ENCODE measurements at regions not wholly inside any gene's neighbourhood (a gene's known extent, or its start where the extent isn't known, plus 50 kb on each side); places are given as distances from the start of the nearest gene placed in this dataset.

DNA sequence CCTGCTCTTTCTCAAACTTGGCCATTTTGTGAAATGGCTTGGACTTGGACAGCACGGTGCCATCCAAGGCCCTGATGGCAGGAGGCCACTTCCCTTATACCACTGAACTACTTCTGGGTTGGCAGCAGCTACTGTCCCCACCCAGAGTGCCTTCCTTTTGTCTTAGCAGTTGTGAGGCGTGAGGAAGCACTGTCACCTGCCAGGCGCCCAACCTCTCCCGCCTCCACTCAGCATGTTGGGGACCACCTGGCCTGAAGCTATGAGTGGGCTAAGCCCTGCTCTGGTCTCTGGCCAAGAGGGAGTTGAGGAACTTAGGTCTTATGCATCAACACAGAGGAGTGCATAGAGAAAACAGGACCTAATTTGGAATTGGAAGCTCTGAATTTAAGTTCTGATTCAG, 276.0 kb downstream of the ENC1 start:
- TF ChIP-seq YY1 (IDR thresholded peaks at IDR 0.05; ENCODE audit: extremely low read depth, insufficient replicate concordance, low read depth, low read length) (no peak), SIN3A (IDR thresholded peaks at IDR 0.05; ENCODE audit: low read depth) (no peak), POLR2A (IDR thresholded peaks at IDR 0.05; ENCODE audit: borderline replicate concordance, extremely low read depth, insufficient read depth, insufficient read length) (no peak), CTCF (IDR thresholded peaks at IDR 0.05 in 2 of 3, conservative IDR thresholded peaks at IDR 0.05 in 1 of 3; ENCODE audit: borderline replicate concordance in 1 of 3, insufficient read depth in 1 of 3, low read depth in 2 of 3, low read length in 2 of 3) (no peak)
- TF ChIP-seq, protein P1, sequence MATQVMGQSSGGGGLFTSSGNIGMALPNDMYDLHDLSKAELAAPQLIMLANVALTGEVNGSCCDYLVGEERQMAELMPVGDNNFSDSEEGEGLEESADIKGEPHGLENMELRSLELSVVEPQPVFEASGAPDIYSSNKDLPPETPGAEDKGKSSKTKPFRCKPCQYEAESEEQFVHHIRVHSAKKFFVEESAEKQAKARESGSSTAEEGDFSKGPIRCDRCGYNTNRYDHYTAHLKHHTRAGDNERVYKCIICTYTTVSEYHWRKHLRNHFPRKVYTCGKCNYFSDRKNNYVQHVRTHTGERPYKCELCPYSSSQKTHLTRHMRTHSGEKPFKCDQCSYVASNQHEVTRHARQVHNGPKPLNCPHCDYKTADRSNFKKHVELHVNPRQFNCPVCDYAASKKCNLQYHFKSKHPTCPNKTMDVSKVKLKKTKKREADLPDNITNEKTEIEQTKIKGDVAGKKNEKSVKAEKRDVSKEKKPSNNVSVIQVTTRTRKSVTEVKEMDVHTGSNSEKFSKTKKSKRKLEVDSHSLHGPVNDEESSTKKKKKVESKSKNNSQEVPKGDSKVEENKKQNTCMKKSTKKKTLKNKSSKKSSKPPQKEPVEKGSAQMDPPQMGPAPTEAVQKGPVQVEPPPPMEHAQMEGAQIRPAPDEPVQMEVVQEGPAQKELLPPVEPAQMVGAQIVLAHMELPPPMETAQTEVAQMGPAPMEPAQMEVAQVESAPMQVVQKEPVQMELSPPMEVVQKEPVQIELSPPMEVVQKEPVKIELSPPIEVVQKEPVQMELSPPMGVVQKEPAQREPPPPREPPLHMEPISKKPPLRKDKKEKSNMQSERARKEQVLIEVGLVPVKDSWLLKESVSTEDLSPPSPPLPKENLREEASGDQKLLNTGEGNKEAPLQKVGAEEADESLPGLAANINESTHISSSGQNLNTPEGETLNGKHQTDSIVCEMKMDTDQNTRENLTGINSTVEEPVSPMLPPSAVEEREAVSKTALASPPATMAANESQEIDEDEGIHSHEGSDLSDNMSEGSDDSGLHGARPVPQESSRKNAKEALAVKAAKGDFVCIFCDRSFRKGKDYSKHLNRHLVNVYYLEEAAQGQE (IDR thresholded peaks at IDR 0.05; ENCODE audit: low read depth): no peak
